CD4-positive, alpha-beta T cell (primary cell): ENCODE measurements at regions not wholly inside any gene's neighbourhood (a gene's known extent, or its start where the extent isn't known, plus 50 kb on each side); places are given as distances from the start of the nearest gene placed in this dataset.

Experiments used
- ATAC-seq: fragments of 200-7000 bp; cut with Tn5 transposase; one replicate; pipeline ENCODE4 v1.10.0; 2022; ENCODE audit warnings: mild to moderate bottlenecking; ENCODE audit not compliant: poor library complexity
- CTCF ChIA-PET: fragments of 350-600 bp; sonication (Branson Sonifier 250); formaldehyde crosslinking; loops from one replicate; lab custom pipeline; 2021; ENCODE audit warnings: antibody characterized with exemption, inconsistent platforms; lab: Charles Lee
- POLR2A ChIA-PET: fragments of 350-600 bp; sonication (Branson Sonifier 250); formaldehyde crosslinking; loops from one replicate; lab custom pipeline; 2021; ENCODE audit warnings: antibody characterized with exemption, inconsistent platforms; lab: Charles Lee
- DNase-seq, 14 experiments: peaks; one replicate each; pipeline ENCODE4 v3.0.0-alpha.2; 2013 to 2020; ENCODE audit warnings: mixed read lengths in 2 of 14
- H3K27ac ChIP-seq, 2 donors: one replicate each; pipeline versions ENCODE4 v1.5.1 to v1.7.0; 2013; ENCODE audit warnings: low read length in 2 of 2, low read depth in 1 of 2, mild to moderate bottlenecking in 1 of 2
- H3K27me3 ChIP-seq, 2 experiments: 1 replicate in 1 of 2; 2 replicates in 1 of 2; pipeline versions ENCODE4 v1.6.1 to v1.7.0; 2013; ENCODE audit warnings: low read length in 2 of 2, control low read depth in 1 of 2, mild to moderate bottlenecking in 1 of 2, moderate library complexity in 1 of 2; ENCODE audit not compliant: insufficient read depth in 2 of 2, control insufficient read depth in 1 of 2
- H3K36me3 ChIP-seq: one replicate; pipeline ENCODE4 v1.6.1; 2013; ENCODE audit warnings: low read length, control low read depth; ENCODE audit not compliant: insufficient read depth
- H3K4me1 ChIP-seq: one replicate; pipeline ENCODE4 v1.6.1; 2013; ENCODE audit warnings: low read length, control low read depth; ENCODE audit not compliant: insufficient read depth
- H3K4me3 ChIP-seq: one replicate; pipeline ENCODE4 v1.5.1; 2013; ENCODE audit warnings: mild to moderate bottlenecking, low read length, moderate library complexity
- H3K9me3 ChIP-seq, 2 experiments: 1 replicate in 1 of 2; 2 replicates in 1 of 2; pipeline versions ENCODE4 v1.6.1 to v1.7.0; 2013; ENCODE audit warnings: low read length in 2 of 2, mild to moderate bottlenecking in 2 of 2, control low read depth in 1 of 2, moderate library complexity in 1 of 2; ENCODE audit not compliant: control insufficient read depth in 1 of 2, insufficient read depth in 1 of 2
- H3K27ac Mint-ChIP-seq: one replicate; pipeline ENCODE4 v1.8.0; 2020; ENCODE audit warnings: mixed read lengths
- H3K27me3 Mint-ChIP-seq: one replicate; pipeline ENCODE4 v1.8.0; 2021; ENCODE audit warnings: mixed read lengths
- H3K36me3 Mint-ChIP-seq: one replicate; pipeline ENCODE4 v1.8.0; 2021; ENCODE audit warnings: low read depth, mixed read lengths
- H3K4me1 Mint-ChIP-seq: one replicate; pipeline ENCODE4 v1.8.0; 2021; ENCODE audit warnings: low read depth, mixed read lengths
- H3K4me3 Mint-ChIP-seq: one replicate; pipeline ENCODE4 v1.8.0; 2020; ENCODE audit warnings: mild to moderate bottlenecking, mixed read lengths
- H3K9me3 Mint-ChIP-seq: one replicate; pipeline ENCODE4 v1.8.0; 2020; ENCODE audit warnings: mixed read lengths
- intact Hi-C, 2 experiments: fragments of 100-400 bp; cut with DNase I in 1 of 2; cut with micrococcal nuclease in 1 of 2; formaldehyde crosslinking; loops; one replicate each; pipeline versions ENCODE4 v1.15.1 to v1.9.0; 2023 to 2025; cut with DNase I, micrococcal nuclease
- TF ChIP-seq, protein P1 (sequence below): fragments of 200-600 bp; IDR thresholded peaks from one replicate; pipeline ENCODE4 v1.8.0; 2022; ENCODE audit warnings: antibody characterized with exemption, mild to moderate bottlenecking

GRCh38 chr11:70490723-70491558 is 92.6 kb downstream of the CTTN start:
- POLR2A ChIA-PET: no interaction called here
- no peak for DNase-seq
- TF ChIP-seq, protein P1, sequence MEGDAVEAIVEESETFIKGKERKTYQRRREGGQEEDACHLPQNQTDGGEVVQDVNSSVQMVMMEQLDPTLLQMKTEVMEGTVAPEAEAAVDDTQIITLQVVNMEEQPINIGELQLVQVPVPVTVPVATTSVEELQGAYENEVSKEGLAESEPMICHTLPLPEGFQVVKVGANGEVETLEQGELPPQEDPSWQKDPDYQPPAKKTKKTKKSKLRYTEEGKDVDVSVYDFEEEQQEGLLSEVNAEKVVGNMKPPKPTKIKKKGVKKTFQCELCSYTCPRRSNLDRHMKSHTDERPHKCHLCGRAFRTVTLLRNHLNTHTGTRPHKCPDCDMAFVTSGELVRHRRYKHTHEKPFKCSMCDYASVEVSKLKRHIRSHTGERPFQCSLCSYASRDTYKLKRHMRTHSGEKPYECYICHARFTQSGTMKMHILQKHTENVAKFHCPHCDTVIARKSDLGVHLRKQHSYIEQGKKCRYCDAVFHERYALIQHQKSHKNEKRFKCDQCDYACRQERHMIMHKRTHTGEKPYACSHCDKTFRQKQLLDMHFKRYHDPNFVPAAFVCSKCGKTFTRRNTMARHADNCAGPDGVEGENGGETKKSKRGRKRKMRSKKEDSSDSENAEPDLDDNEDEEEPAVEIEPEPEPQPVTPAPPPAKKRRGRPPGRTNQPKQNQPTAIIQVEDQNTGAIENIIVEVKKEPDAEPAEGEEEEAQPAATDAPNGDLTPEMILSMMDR: no peak

GRCh38 chr11:70491696-70492472 is 93.6 kb downstream of the CTTN start:
- no peaks in the 10 kb centered on the region for H3K36me3 ChIP-seq
- ATAC-seq (no peak), DNase-seq (no peak)
- H3K27ac ChIP-seq: no peak overlapping the region
- H3K4me1 ChIP-seq: no peaks in the 10 kb centered on the region
- no peaks in the 10 kb centered on the region for H3K4me1 Mint-ChIP-seq
- no peaks in the 10 kb centered on the region for H3K27me3 ChIP-seq
- H3K27me3 Mint-ChIP-seq: no peaks in the 10 kb centered on the region
- no peak overlapping the region for H3K4me3 Mint-ChIP-seq
- no peak overlapping the region for H3K27ac Mint-ChIP-seq
- no peak overlapping the region for H3K4me3 ChIP-seq
- ChIA-PET POLR2A (no interaction called here), CTCF (no interaction called here)
- no peaks in the 10 kb centered on the region for H3K36me3 Mint-ChIP-seq
- intact Hi-C loops: no loop called here
- TF ChIP-seq, protein P1: no peak
- H3K9me3 Mint-ChIP-seq: no peaks in the 10 kb centered on the region
- peaks cover 6 to 40% of the 10 kb centered on the region in 2 experiments for H3K9me3 ChIP-seq

More at GRCh38 chr11:70490723-70491558, 92.6 kb downstream of the CTTN start:
- Mint-ChIP-seq H3K4me3 (no peak overlapping the region), H3K27me3 (no peaks in the 10 kb centered on the region), H3K9me3 (no peaks in the 10 kb centered on the region), H3K27ac (no peak overlapping the region), H3K36me3 (no peaks in the 10 kb centered on the region), H3K4me1 (no peaks in the 10 kb centered on the region)
- peaks cover 6 to 43% of the 10 kb centered on the region in 2 experiments for H3K9me3 ChIP-seq
- H3K36me3 ChIP-seq: no peaks in the 10 kb centered on the region
- intact Hi-C loops: no loop called here
- no peaks in the 10 kb centered on the region for H3K4me1 ChIP-seq
- no peak for ATAC-seq
- no peaks in the 10 kb centered on the region for H3K27me3 ChIP-seq
- CTCF ChIA-PET: no interaction called here
- H3K4me3 ChIP-seq: no peak overlapping the region
- H3K27ac ChIP-seq: no peak overlapping the region

DNA sequence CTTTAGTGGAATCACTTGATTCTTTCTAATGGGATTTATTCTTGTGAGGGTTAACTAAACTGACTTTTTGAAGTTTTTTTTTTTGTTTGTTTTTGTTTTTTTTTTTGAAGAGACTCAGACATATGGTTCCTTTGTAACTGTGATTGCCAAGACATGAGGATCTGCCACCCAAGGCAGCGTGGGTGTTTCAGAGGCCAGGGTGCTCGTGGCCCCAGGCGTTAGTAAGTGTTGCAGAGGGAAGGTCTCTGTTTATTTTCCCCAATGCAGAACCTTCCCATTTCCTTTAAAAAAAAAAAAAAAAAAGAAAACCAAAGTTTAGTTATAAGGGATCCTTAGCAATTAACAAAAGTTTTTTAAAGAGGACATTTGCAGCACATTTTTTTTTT is 94.8 kb downstream of the CTTN start:
- ChIA-PET CTCF (interaction anchor here (0.7 kb wide), 1 partner anchor 666 kb away, joined by 4 read pairs; no protein-coding TSS in a partner anchor), POLR2A (no interaction called here)
- Histone ChIP-seq H3K9me3 (peaks cover 6 to 35% of the 10 kb centered on the region in 2 experiments), H3K4me3 (no peak overlapping the region), H3K27ac (no peak overlapping the region), H3K27me3 (no peaks in the 10 kb centered on the region), H3K36me3 (no peaks in the 10 kb centered on the region), H3K4me1 (no peaks in the 10 kb centered on the region)
- Mint-ChIP-seq H3K4me3 (no peak overlapping the region), H3K9me3 (no peaks in the 10 kb centered on the region), H3K27me3 (no peaks in the 10 kb centered on the region), H3K27ac (no peak overlapping the region), H3K4me1 (no peaks in the 10 kb centered on the region), H3K36me3 (no peaks in the 10 kb centered on the region)
- ATAC-seq (no peak), DNase-seq (no peak)
- intact Hi-C loops: no loop called here
- TF ChIP-seq, protein P1: no peak
